K562 (cell line): ENCODE measurements at regions not wholly inside any gene's neighbourhood (a gene's known extent, or its start where the extent isn't known, plus 50 kb on each side); places are given as distances from the start of the nearest gene placed in this dataset.

Source experiments
- CBX2 ChIP-seq: fragments of 200-600 bp; sonication (generic); IDR thresholded peaks from one replicate; pipeline ENCODE4 v1.6.1; 2012; ENCODE audit warnings: mild to moderate bottlenecking, low read length, inconsistent platforms; ENCODE audit not compliant: insufficient read depth, poor library complexity, severe bottlenecking
- GABPB1 ChIP-seq: sonication (generic); formaldehyde crosslinking; IDR thresholded peaks from 2 replicates; pipeline ENCODE4 v1.8.0; 2022; ENCODE audit warnings: mild to moderate bottlenecking, missing genetic modification reagents
- GTF3C2 ChIP-seq: IDR thresholded peaks from 3 replicates; pipeline ENCODE4 v1.6.1; 2011; ENCODE audit warnings: borderline replicate concordance, mild to moderate bottlenecking, moderate library complexity; ENCODE audit not compliant: insufficient read length; ENCODE audit errors: extremely low read depth
- HNRNPLL ChIP-seq: fragments of 200-400 bp; formaldehyde crosslinking; IDR thresholded peaks from 2 replicates; pipeline ENCODE4 v1.6.1; 2017; ENCODE audit warnings: low read length, low read depth, mild to moderate bottlenecking; ENCODE audit not compliant: poor library complexity, severe bottlenecking
- MXD1 ChIP-seq: fragments of 250-450 bp; sonication (Bioruptor Pico); IDR thresholded peaks from 2 replicates; pipeline ENCODE4 v1.8.0; 2021; ENCODE audit warnings: borderline replicate concordance, mild to moderate bottlenecking, moderate library complexity; ENCODE audit not compliant: poor library complexity, severe bottlenecking
- NCOR1 ChIP-seq: fragments of 450-650 bp; IDR thresholded peaks from 2 replicates; pipeline ENCODE4 v1.6.1; 2016; ENCODE audit warnings: mild to moderate bottlenecking, moderate library complexity
- NFE2L1 ChIP-seq: fragments of 450-650 bp; IDR thresholded peaks from 2 replicates; pipeline ENCODE4 v1.6.1; 2016; ENCODE audit warnings: missing genetic modification characterization, low read depth, mild to moderate bottlenecking, missing compliant biosample characterization, moderate library complexity, borderline replicate concordance
- POLR3A ChIP-seq: IDR thresholded peaks from 2 replicates; pipeline ENCODE4 v1.6.1; 2011; ENCODE audit warnings: borderline replicate concordance, mild to moderate bottlenecking, moderate library complexity; ENCODE audit not compliant: insufficient read length, insufficient read depth; ENCODE audit errors: extremely low read depth
- ZNF511 ChIP-seq: sonication (generic); formaldehyde crosslinking; IDR thresholded peaks from 2 replicates; pipeline ENCODE4 v1.8.0; 2022; ENCODE audit warnings: mild to moderate bottlenecking, missing genetic modification reagents
- ZNF717 ChIP-seq: fragments of 250-450 bp; sonication (Bioruptor Pico); IDR thresholded peaks from 2 replicates; pipeline ENCODE4 v1.5.0; 2021

- TF ChIP-seq POLR3A (no peak), MXD1 (CRISPR knock-in tag) (no peak), HNRNPLL (no peak), ZNF717 (CRISPR knock-in tag) (no peak), GABPB1 (CRISPR knock-in tag) (no peak), CBX2 (no peak), NCOR1 (no peak), NFE2L1 (no peak), GTF3C2 (no peak), ZNF511 (CRISPR knock-in tag) (no peak)
Measured at GRCh38 chr2:23037596-23037995, 347.4 kb upstream of the KLHL29 start (continued).
